Endothelial cell of umbilical vein (primary cell): ENCODE measurements at regions not wholly inside any gene's neighbourhood (a gene's known extent, or its start where the extent isn't known, plus 50 kb on each side); places are given as distances from the start of the nearest gene placed in this dataset.

Source experiments
- BruUV-seq: library from RNA; stranded (reverse); fragments of 400-500 nt; replicated peaks from 2 replicates; lab custom pipeline; 2021; lab: Mats Ljungman, UMichigan
- CTCF ChIA-PET: fragments of 300-600, 350-600 bp; sonication (Branson Sonifier 250); formaldehyde crosslinking; loops from one replicate; lab custom pipeline; 2021; ENCODE audit warnings: antibody characterized with exemption, inconsistent platforms; lab: Charles Lee
- POLR2A ChIA-PET: fragments of 300-600, 350-600 bp; sonication (Branson Sonifier 250); formaldehyde crosslinking; loops from one replicate; lab custom pipeline; 2021; ENCODE audit warnings: antibody characterized with exemption, inconsistent platforms; lab: Charles Lee
- DNase-seq: peaks from one replicate; pipeline ENCODE4 v3.0.0-alpha.2; 2011; ENCODE audit warnings: low read depth, low spot score
- FAIRE-seq: peaks from 2 replicates; lab custom pipeline; 2011; peaks lifted over from hg19 to GRCh38; lab: Jason Lieb, UNC
- H2AFZ ChIP-seq: 2 replicates; pipeline ENCODE4 v1.6.0; 2012; ENCODE audit warnings: low read depth, low read length, control low read depth, inconsistent platforms
- H3K27ac ChIP-seq: 2 replicates; pipeline ENCODE4 v1.5.1; 2011; ENCODE audit warnings: low read depth, mild to moderate bottlenecking, control low read depth, low read length, moderate library complexity; ENCODE audit not compliant: insufficient read depth
- H3K27me3 ChIP-seq, 2 experiments: 2 replicates each; pipeline versions ENCODE4 v1.6.0 to v1.6.1; 2011; ENCODE audit warnings: low read length in 2 of 2, mixed read lengths in 1 of 2; ENCODE audit not compliant: control insufficient read depth in 2 of 2, insufficient read depth in 2 of 2
- H3K36me3 ChIP-seq, 2 experiments: 2 replicates in 1 of 2; 3 replicates in 1 of 2; pipeline ENCODE4 v1.5.1; 2011; ENCODE audit warnings: low read length in 2 of 2, mild to moderate bottlenecking in 1 of 2, moderate library complexity in 1 of 2; ENCODE audit not compliant: control insufficient read depth in 2 of 2, insufficient read depth in 2 of 2; ENCODE audit errors: extremely low read depth in 1 of 2
- H3K4me1 ChIP-seq: 3 replicates; pipeline ENCODE4 v1.5.1; 2011; ENCODE audit warnings: mild to moderate bottlenecking, low read length; ENCODE audit not compliant: control insufficient read depth, insufficient read depth; ENCODE audit errors: extremely low read depth
- H3K4me2 ChIP-seq: 2 replicates; pipeline ENCODE4 v1.6.1; 2011; ENCODE audit warnings: low read length, control low read depth, mixed read lengths; ENCODE audit not compliant: insufficient read depth
- H3K4me3 ChIP-seq, 3 experiments: fragments of 200-600 bp in 1 of 3; sonication (generic), shearing (Covaris generic) in 1 of 3; replicated peaks in 1 of 3; 2 replicates each; pipeline ENCODE4 v1.5.1; 2011 to 2016; ENCODE audit warnings: control low read depth in 3 of 3, low read length in 3 of 3, mild to moderate bottlenecking in 2 of 3, inconsistent platforms in 1 of 3, low read depth in 1 of 3, moderate library complexity in 1 of 3; ENCODE audit not compliant: insufficient read depth in 1 of 3
- H3K79me2 ChIP-seq: 2 replicates; pipeline ENCODE4 v1.6.0; 2012; ENCODE audit warnings: low read length, inconsistent platforms; ENCODE audit not compliant: control insufficient read depth, insufficient read depth
- H3K9ac ChIP-seq: replicated peaks from 2 replicates; pipeline ENCODE3; 2011; ENCODE audit warnings: low read length, control low read depth; ENCODE audit not compliant: insufficient read depth; ENCODE audit errors: extremely low read depth
- H3K9me1 ChIP-seq: replicated peaks from 3 replicates; pipeline ENCODE4 v1.6.0; 2011; ENCODE audit warnings: mild to moderate bottlenecking, low read length; ENCODE audit not compliant: control insufficient read depth, insufficient read depth; ENCODE audit errors: extremely low read depth
- H3K9me3 ChIP-seq: replicated peaks from 2 replicates; pipeline ENCODE4 v1.5.1; 2012; ENCODE audit warnings: low read length, inconsistent platforms; ENCODE audit not compliant: control insufficient read depth, insufficient read depth
- H4K20me1 ChIP-seq: replicated peaks from 2 replicates; pipeline ENCODE3; 2011; ENCODE audit warnings: mild to moderate bottlenecking, low read length; ENCODE audit not compliant: control insufficient read depth, insufficient read depth; ENCODE audit errors: extremely low read depth
- EZH2 ChIP-seq: IDR thresholded peaks from 2 replicates; pipeline ENCODE4 v1.6.1; 2012; ENCODE audit warnings: borderline replicate concordance, low read depth, mild to moderate bottlenecking, moderate library complexity, low read length, inconsistent platforms; ENCODE audit not compliant: severe bottlenecking
- FOS ChIP-seq: IDR thresholded peaks from 2 replicates; pipeline ENCODE4 v1.6.1; 2011; ENCODE audit warnings: mild to moderate bottlenecking, low read length, moderate library complexity, borderline replicate concordance; ENCODE audit not compliant: insufficient read depth
- GATA2 ChIP-seq: IDR thresholded peaks from 2 replicates; pipeline ENCODE4 v1.7.0; 2011; ENCODE audit warnings: low read depth, mild to moderate bottlenecking, moderate library complexity, mixed read lengths, low read length; ENCODE audit not compliant: insufficient read length, insufficient read depth
- JUN ChIP-seq: IDR thresholded peaks from 2 replicates; pipeline ENCODE4 v1.6.1; 2011; ENCODE audit warnings: borderline replicate concordance, low read depth; ENCODE audit not compliant: insufficient read length, insufficient read depth
- POLR2AphosphoS5 ChIP-seq: IDR thresholded peaks from 2 replicates; pipeline ENCODE4 v1.6.1; 2012; ENCODE audit warnings: low read depth, mild to moderate bottlenecking, control low read depth, low read length, moderate library complexity; ENCODE audit not compliant: insufficient read depth
- dilution Hi-C: fragments of 300-500 bp; cut with MboI; formaldehyde crosslinking; loops from one replicate; pipeline ENCODE4 v1.15.0; 2019; ENCODE audit warnings: low sequenced_read_pairs; ENCODE audit not compliant: extremely low pct_ligation_motif_present
- intact Hi-C: fragments of 100-400 bp; cut with micrococcal nuclease; formaldehyde crosslinking; loops from one replicate; pipeline ENCODE4 v1.10.0; 2022
- TF ChIP-seq, protein P1 (sequence below): IDR thresholded peaks from 2 replicates; pipeline ENCODE4 v1.6.1; 2011; ENCODE audit not compliant: insufficient read depth, insufficient read length
- TF ChIP-seq, protein P2 (sequence below), 2 donors: IDR thresholded peaks; 1 replicate in 1 of 2; 2 replicates in 1 of 2; pipeline ENCODE4 v1.5.1; 2011; ENCODE audit warnings: low read length in 2 of 2, mild to moderate bottlenecking in 2 of 2, moderate library complexity in 2 of 2, control low read depth in 1 of 2, inconsistent platforms in 1 of 2, low read depth in 1 of 2; ENCODE audit not compliant: insufficient read depth in 1 of 2; ENCODE audit errors: extremely low read depth in 1 of 2

DNA sequence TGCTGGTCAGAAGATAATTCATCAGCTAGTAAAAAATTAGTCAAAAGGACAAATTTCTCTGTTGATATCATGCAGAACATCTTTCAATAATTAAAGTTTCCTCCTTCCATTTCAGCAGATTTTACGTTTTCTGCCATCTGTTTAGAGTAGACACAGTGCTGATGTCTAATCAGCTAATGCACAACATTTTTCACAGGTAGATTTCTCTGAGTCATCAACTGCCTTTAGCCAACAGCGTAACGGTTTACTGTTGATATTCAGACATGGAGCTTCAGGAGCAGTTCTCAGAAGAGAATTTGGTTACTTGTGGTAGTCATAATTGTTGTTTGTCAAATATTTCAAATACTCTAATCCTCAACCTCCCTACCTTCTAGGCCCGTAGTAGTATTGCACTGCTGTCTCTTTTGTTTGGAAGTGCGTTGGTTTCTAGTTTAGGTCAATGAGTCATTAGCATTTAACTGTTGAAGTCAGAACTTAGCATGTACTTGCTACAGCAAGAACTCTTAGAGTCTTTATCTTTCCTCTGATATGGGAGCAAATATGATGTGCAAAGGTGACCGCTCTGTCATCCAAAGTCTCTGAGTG, 86.8 kb upstream of the TFPI start:
- Histone ChIP-seq H3K36me3 (no peaks in the 10 kb centered on the region), H3K9ac (no peak overlapping the region), H3K9me1 (no peaks in the 10 kb centered on the region), H3K27ac (no peak overlapping the region), H3K4me2 (no peak overlapping the region), H3K9me3 (no peaks in the 10 kb centered on the region), H4K20me1 (no peaks in the 10 kb centered on the region), H3K79me2 (no peaks in the 10 kb centered on the region), H3K27me3 (no peaks in the 10 kb centered on the region), H3K4me1 (peaks cover 9% of the 10 kb centered on the region), H2AFZ (no peak overlapping the region), H3K4me3 (no peak overlapping the region)
- intact Hi-C loops, result no loop called here
- FAIRE-seq (no peak), DNase-seq (no peak)
- dilution Hi-C loops, result no loop called here
- TF ChIP-seq JUN, result no peak
- TF ChIP-seq, protein P1, sequence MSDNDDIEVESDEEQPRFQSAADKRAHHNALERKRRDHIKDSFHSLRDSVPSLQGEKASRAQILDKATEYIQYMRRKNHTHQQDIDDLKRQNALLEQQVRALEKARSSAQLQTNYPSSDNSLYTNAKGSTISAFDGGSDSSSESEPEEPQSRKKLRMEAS, result no peak
- TF ChIP-seq POLR2AphosphoS5, result no peak
- TF ChIP-seq, protein P2, sequence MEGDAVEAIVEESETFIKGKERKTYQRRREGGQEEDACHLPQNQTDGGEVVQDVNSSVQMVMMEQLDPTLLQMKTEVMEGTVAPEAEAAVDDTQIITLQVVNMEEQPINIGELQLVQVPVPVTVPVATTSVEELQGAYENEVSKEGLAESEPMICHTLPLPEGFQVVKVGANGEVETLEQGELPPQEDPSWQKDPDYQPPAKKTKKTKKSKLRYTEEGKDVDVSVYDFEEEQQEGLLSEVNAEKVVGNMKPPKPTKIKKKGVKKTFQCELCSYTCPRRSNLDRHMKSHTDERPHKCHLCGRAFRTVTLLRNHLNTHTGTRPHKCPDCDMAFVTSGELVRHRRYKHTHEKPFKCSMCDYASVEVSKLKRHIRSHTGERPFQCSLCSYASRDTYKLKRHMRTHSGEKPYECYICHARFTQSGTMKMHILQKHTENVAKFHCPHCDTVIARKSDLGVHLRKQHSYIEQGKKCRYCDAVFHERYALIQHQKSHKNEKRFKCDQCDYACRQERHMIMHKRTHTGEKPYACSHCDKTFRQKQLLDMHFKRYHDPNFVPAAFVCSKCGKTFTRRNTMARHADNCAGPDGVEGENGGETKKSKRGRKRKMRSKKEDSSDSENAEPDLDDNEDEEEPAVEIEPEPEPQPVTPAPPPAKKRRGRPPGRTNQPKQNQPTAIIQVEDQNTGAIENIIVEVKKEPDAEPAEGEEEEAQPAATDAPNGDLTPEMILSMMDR (IDR thresholded peaks at IDR 0.05; ENCODE audit: extremely low read depth in 1 of 2, insufficient read depth in 1 of 2, low read depth in 1 of 2, low read length in 2 of 2), result no peak
- no peak for TF ChIP-seq GATA2
- no peak for TF ChIP-seq EZH2
- no peak for TF ChIP-seq FOS
- POLR2A ChIA-PET, result no interaction called here
- no TSS peak for BruUV-seq
- CTCF ChIA-PET, result no interaction called here
